ENCODE measurements at regions not wholly inside any gene's neighbourhood (a gene's known extent, or its start where the extent isn't known, plus 50 kb on each side); places are given as distances from the start of the nearest gene placed in this dataset.

DNA sequence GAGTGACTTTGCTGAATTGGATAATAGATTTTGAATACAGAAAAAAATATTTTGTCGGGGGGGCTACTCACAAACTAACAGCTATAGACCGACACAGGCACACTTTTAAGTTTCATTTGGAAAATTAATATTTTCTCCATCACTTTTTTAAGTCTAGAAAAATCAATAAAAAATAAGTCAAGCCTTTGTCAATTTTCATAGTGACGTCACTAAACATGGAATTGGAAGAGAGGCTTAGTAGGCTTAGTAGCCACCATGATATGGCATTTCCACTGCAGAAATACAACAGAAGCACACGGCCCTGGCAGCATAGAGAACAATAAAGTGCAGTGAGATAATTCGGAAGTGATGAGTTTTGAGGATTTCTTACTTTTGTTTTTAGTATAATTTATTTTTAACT is 357.2 kb downstream of the RPS24 start:
- no peak for DNase-seq (ENCODE audit: low spot score)
- Histone ChIP-seq H3K4me1 (ENCODE audit: insufficient read depth, low read length, poor library complexity, severe bottlenecking) (no peaks in the 10 kb centered on the region), H3K9me3 (ENCODE audit: low read length) (no peaks in the 10 kb centered on the region), H2AFZ (ENCODE audit: low read length) (no peak overlapping the region), H3K4me3 (ENCODE audit: low read depth, low read length, poor library complexity, severe bottlenecking) (no peak overlapping the region), H3K36me3 (ENCODE audit: insufficient read depth, low read length) (no peaks in the 10 kb centered on the region), H3K4me2 (ENCODE audit: low read length) (no peak overlapping the region), H4K20me1 (ENCODE audit: insufficient read depth, low read length) (no peaks in the 10 kb centered on the region), H3K27ac (ENCODE audit: low read depth, low read length, poor library complexity, severe bottlenecking) (no peak overlapping the region), H3K79me2 (ENCODE audit: insufficient read depth, low read depth, low read length) (no peaks in the 10 kb centered on the region), H3K9me2 (ENCODE audit: insufficient read depth, low read length) (no peaks in the 10 kb centered on the region)
- CTCF ChIA-PET (ENCODE audit: unreplicated experiment) = no interaction called here
- intact Hi-C loops (cut with micrococcal nuclease; ENCODE audit: unreplicated experiment) = no loop called here
- POLR2A ChIA-PET = no interaction called here
- TF ChIP-seq CTCF (conservative IDR thresholded peaks at IDR 0.05; ENCODE audit: low read length) = no peak
- TF ChIP-seq EZH2phosphoT487 (IDR thresholded peaks at IDR 0.05; ENCODE audit: borderline replicate concordance, low read depth, low read length) = no peak
- no TSS peak for BruUV-seq (replicated peaks)

- Histone ChIP-seq H3K79me2 (ENCODE audit: insufficient read depth, low read depth, low read length) (no peaks in the 10 kb centered on the region), H3K36me3 (ENCODE audit: insufficient read depth, low read length) (no peaks in the 10 kb centered on the region), H3K9me2 (ENCODE audit: insufficient read depth, low read length) (no peaks in the 10 kb centered on the region), H2AFZ (ENCODE audit: low read length) (no peak overlapping the region), H3K27ac (ENCODE audit: low read depth, low read length, poor library complexity, severe bottlenecking) (no peak overlapping the region), H3K4me2 (ENCODE audit: low read length) (no peak overlapping the region), H4K20me1 (ENCODE audit: insufficient read depth, low read length) (no peaks in the 10 kb centered on the region), H3K4me3 (ENCODE audit: low read depth, low read length, poor library complexity, severe bottlenecking) (no peak overlapping the region), H3K9me3 (ENCODE audit: low read length) (no peaks in the 10 kb centered on the region), H3K4me1 (ENCODE audit: insufficient read depth, low read length, poor library complexity, severe bottlenecking) (no peaks in the 10 kb centered on the region)
- DNase-seq (ENCODE audit: low spot score) = no peak
- no peak for TF ChIP-seq CTCF (conservative IDR thresholded peaks at IDR 0.05; ENCODE audit: low read length)
- no peak for TF ChIP-seq EZH2phosphoT487 (IDR thresholded peaks at IDR 0.05; ENCODE audit: borderline replicate concordance, low read depth, low read length)
- intact Hi-C loops (cut with micrococcal nuclease; ENCODE audit: unreplicated experiment) = no loop called here
- POLR2A ChIA-PET = no interaction called here
- CTCF ChIA-PET (ENCODE audit: unreplicated experiment) = no interaction called here
- BruUV-seq (replicated peaks) = no TSS peak
Measured at GRCh38 chr10:78391585-78391984, 357.9 kb downstream of the RPS24 start.

DNA sequence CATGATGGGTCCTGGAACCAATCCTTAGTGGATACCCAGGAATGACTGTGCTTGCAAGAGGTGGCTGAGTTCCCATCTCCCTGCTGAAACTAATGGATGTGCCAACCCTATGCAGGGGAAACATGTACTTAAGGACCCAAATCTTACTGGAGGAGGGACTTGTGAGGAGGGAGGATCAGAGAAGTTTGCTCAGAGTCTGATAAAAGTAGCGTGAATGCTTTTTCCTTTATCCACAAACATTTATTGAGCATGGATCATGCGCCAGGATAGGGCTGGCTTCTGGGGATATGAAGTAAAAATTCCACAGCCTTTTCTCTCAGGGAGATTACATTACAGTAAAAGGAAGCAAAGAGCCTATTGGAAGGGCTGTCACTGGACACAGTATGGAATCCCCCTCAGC is 358.5 kb downstream of the RPS24 start:
- ChIA-PET POLR2A (no interaction called here), CTCF (ENCODE audit: unreplicated experiment) (no interaction called here)
- DNase-seq (ENCODE audit: low spot score) = no peak
- intact Hi-C loops (cut with micrococcal nuclease; ENCODE audit: unreplicated experiment) = no loop called here
- no peak overlapping the region for H3K27ac ChIP-seq (ENCODE audit: low read depth, low read length, poor library complexity, severe bottlenecking)
- no peaks in the 10 kb centered on the region for H3K36me3 ChIP-seq (ENCODE audit: insufficient read depth, low read length)
- no peak for TF ChIP-seq EZH2phosphoT487 (IDR thresholded peaks at IDR 0.05; ENCODE audit: borderline replicate concordance, low read depth, low read length)
- no peak for TF ChIP-seq CTCF (conservative IDR thresholded peaks at IDR 0.05; ENCODE audit: low read length)
- no peaks in the 10 kb centered on the region for H3K9me3 ChIP-seq (ENCODE audit: low read length)
- H4K20me1 ChIP-seq (ENCODE audit: insufficient read depth, low read length) = no peaks in the 10 kb centered on the region
- H3K4me1 ChIP-seq (ENCODE audit: insufficient read depth, low read length, poor library complexity, severe bottlenecking) = no peaks in the 10 kb centered on the region
- no peak overlapping the region for H2AFZ ChIP-seq (ENCODE audit: low read length)
- H3K4me2 ChIP-seq (ENCODE audit: low read length) = no peak overlapping the region
- H3K9me2 ChIP-seq (ENCODE audit: insufficient read depth, low read length) = no peaks in the 10 kb centered on the region
- H3K79me2 ChIP-seq (ENCODE audit: insufficient read depth, low read depth, low read length) = no peaks in the 10 kb centered on the region
- no peak overlapping the region for H3K4me3 ChIP-seq (ENCODE audit: low read depth, low read length, poor library complexity, severe bottlenecking)
- BruUV-seq (replicated peaks) = no TSS peak

Data from OCI-LY7 (cell line).